IMR-90 (cell line): ENCODE measurements at regions not wholly inside any gene's neighbourhood (a gene's known extent, or its start where the extent isn't known, plus 50 kb on each side); places are given as distances from the start of the nearest gene placed in this dataset.

Experiments used
- ATAC-seq: fragments of 200-7000 bp; cut with Tn5 transposase; 2 replicates; pipeline ENCODE4 v1.9.1; 2020; ENCODE audit warnings: low read depth, mild to moderate bottlenecking, moderate library complexity
- BruUV-seq: library from RNA; stranded (reverse); fragments of 400-500 nt; replicated peaks from 2 replicates; lab custom pipeline; 2021; lab: Mats Ljungman, UMichigan
- CTCF ChIA-PET: fragments of 300-600 bp; formaldehyde crosslinking; extraction: SDS; loops from one replicate; lab custom pipeline; 2021; ENCODE audit warnings: antibody characterized with exemption; lab: Yijun Ruan, JAX
- POLR2A ChIA-PET: fragments of 300-600 bp; sonication (Branson Sonifier 250); formaldehyde crosslinking; loops from one replicate; lab custom pipeline; 2022; ENCODE audit warnings: antibody characterized with exemption; ENCODE audit not compliant: unreplicated experiment; lab: Charles Lee
- DNase-seq: peaks from one replicate; pipeline ENCODE4 v3.0.0; 2013
- H2AFZ ChIP-seq: replicated peaks from 2 replicates; pipeline ENCODE3; 2013; ENCODE audit warnings: low read length, mild to moderate bottlenecking; ENCODE audit not compliant: poor library complexity
- H2AK5ac ChIP-seq: 2 replicates; pipeline ENCODE4 v1.6.1; 2013; ENCODE audit warnings: low read depth, low read length, inconsistent platforms
- H2AK9ac ChIP-seq: replicated peaks from 2 replicates; pipeline ENCODE3; 2013; ENCODE audit warnings: mild to moderate bottlenecking, low read depth, low read length, moderate library complexity; ENCODE audit not compliant: poor library complexity
- H2BK120ac ChIP-seq: 2 replicates; pipeline ENCODE4 v1.6.1; 2013; ENCODE audit warnings: low read depth, low read length, inconsistent platforms
- H2BK15ac ChIP-seq: 3 replicates; pipeline ENCODE4 v1.6.1; 2013; ENCODE audit warnings: low read depth, low read length, inconsistent platforms
- H2BK20ac ChIP-seq: 2 replicates; pipeline ENCODE4 v1.6.1; 2013; ENCODE audit warnings: low read depth, mild to moderate bottlenecking, inconsistent platforms, low read length, moderate library complexity
- H2BK5ac ChIP-seq: 2 replicates; pipeline ENCODE4 v1.6.1; 2013; ENCODE audit warnings: mild to moderate bottlenecking, low read depth, low read length, inconsistent platforms; ENCODE audit not compliant: poor library complexity, severe bottlenecking
- H3K14ac ChIP-seq: replicated peaks from 2 replicates; pipeline ENCODE4 v1.6.1; 2013; ENCODE audit warnings: low read depth, low read length, inconsistent platforms
- H3K18ac ChIP-seq: 2 replicates; pipeline ENCODE4 v1.6.1; 2013; ENCODE audit warnings: low read depth, low read length, control low read depth
- H3K23ac ChIP-seq: 2 replicates; pipeline ENCODE4 v1.6.1; 2013; ENCODE audit warnings: low read depth, low read length, inconsistent platforms
- H3K27ac ChIP-seq: 2 replicates; pipeline ENCODE4 v1.5.1; 2013; ENCODE audit warnings: mild to moderate bottlenecking, control low read depth, low read length; ENCODE audit not compliant: insufficient read depth
- H3K27me3 ChIP-seq: 2 replicates; pipeline ENCODE4 v1.6.1; 2013; ENCODE audit warnings: low read length; ENCODE audit not compliant: control insufficient read depth, insufficient read depth
- H3K36me3 ChIP-seq: 2 replicates; pipeline ENCODE4 v1.6.1; 2013; ENCODE audit warnings: low read length, mixed read lengths; ENCODE audit not compliant: control insufficient read depth, insufficient read depth
- H3K4ac ChIP-seq: 2 replicates; pipeline ENCODE4 v1.6.1; 2013; ENCODE audit warnings: low read depth, low read length, inconsistent platforms
- H3K4me1 ChIP-seq: 2 replicates; pipeline ENCODE4 v1.6.1; 2013; ENCODE audit warnings: low read length, mixed read lengths; ENCODE audit not compliant: control insufficient read depth, insufficient read depth
- H3K4me2 ChIP-seq: 2 replicates; pipeline ENCODE4 v1.6.1; 2013; ENCODE audit warnings: low read depth, mild to moderate bottlenecking, control low read depth, low read length, moderate library complexity
- H3K4me3 ChIP-seq: 2 replicates; pipeline ENCODE4 v1.5.1; 2013; ENCODE audit warnings: low read depth, mild to moderate bottlenecking, control low read depth, low read length, moderate library complexity; ENCODE audit not compliant: insufficient read depth
- H3K56ac ChIP-seq: 2 replicates; pipeline ENCODE4 v1.6.1; 2013; ENCODE audit warnings: low read length, inconsistent platforms; ENCODE audit not compliant: insufficient read depth; ENCODE audit errors: extremely low read depth
- H3K79me1 ChIP-seq, 2 experiments: 2 replicates each; pipeline ENCODE4 v1.6.1; 2013; ENCODE audit warnings: low read length in 2 of 2, inconsistent platforms in 1 of 2, low read depth in 1 of 2
- H3K9ac ChIP-seq: 2 replicates; pipeline ENCODE4 v1.6.1; 2013; ENCODE audit warnings: low read depth, low read length, control low read depth
- H3K9me1 ChIP-seq: 2 replicates; pipeline ENCODE4 v1.6.1; 2013; ENCODE audit warnings: low read length, inconsistent platforms; ENCODE audit not compliant: insufficient read depth
- H3K9me3 ChIP-seq: 2 replicates; pipeline ENCODE4 v1.6.1; 2013; ENCODE audit warnings: low read length; ENCODE audit not compliant: control insufficient read depth, insufficient read depth
- H4K20me1 ChIP-seq: 2 replicates; pipeline ENCODE4 v1.6.1; 2013; ENCODE audit warnings: low read length, inconsistent platforms; ENCODE audit not compliant: insufficient read depth
- H4K5ac ChIP-seq: 2 replicates; pipeline ENCODE4 v1.6.1; 2013; ENCODE audit warnings: mild to moderate bottlenecking, low read depth, low read length, control low read depth
- H4K8ac ChIP-seq, 2 experiments: 2 replicates each; pipeline ENCODE4 v1.6.1; 2013; ENCODE audit warnings: low read depth in 2 of 2, low read length in 2 of 2, control low read depth in 1 of 2, inconsistent platforms in 1 of 2
- H4K91ac ChIP-seq: 2 replicates; pipeline ENCODE4 v1.6.1; 2013; ENCODE audit warnings: low read depth, low read length, inconsistent platforms; ENCODE audit not compliant: insufficient read depth
- BHLHE40 ChIP-seq: fragments of 150-350 bp; IDR thresholded peaks from 2 replicates; pipeline ENCODE4 v1.6.1; 2016; ENCODE audit warnings: mild to moderate bottlenecking, low read depth, low read length
- FOS ChIP-seq: fragments of 150-350 bp; IDR thresholded peaks from 2 replicates; pipeline ENCODE4 v1.6.1; 2016; ENCODE audit warnings: low read depth, low read length
- MAFK ChIP-seq: IDR thresholded peaks from 2 replicates; pipeline ENCODE4 v1.6.1; 2012; ENCODE audit warnings: low read depth, low read length, improper control_type of control experiment
- MAZ ChIP-seq: IDR thresholded peaks from 2 replicates; pipeline ENCODE4 v1.6.1; 2012; ENCODE audit warnings: low read depth, mild to moderate bottlenecking, low read length, improper control_type of control experiment, moderate library complexity, borderline replicate concordance
- MXI1 ChIP-seq: IDR thresholded peaks from 2 replicates; pipeline ENCODE4 v1.6.1; 2012; ENCODE audit warnings: low read depth, mild to moderate bottlenecking, low read length, moderate library complexity, borderline replicate concordance
- NFE2L2 ChIP-seq: fragments of 150-350 bp; IDR thresholded peaks from 2 replicates; pipeline ENCODE4 v1.6.1; 2016; ENCODE audit warnings: low read depth, mild to moderate bottlenecking, low read length
- POLR2A ChIP-seq: IDR thresholded peaks from 2 replicates; pipeline ENCODE4 v1.6.1; 2012; ENCODE audit warnings: mild to moderate bottlenecking, low read depth, low read length
- RAD21 ChIP-seq: IDR thresholded peaks from 2 replicates; pipeline ENCODE4 v1.6.1; 2012; ENCODE audit warnings: low read length, improper control_type of control experiment
- RCOR1 ChIP-seq: IDR thresholded peaks from 2 replicates; pipeline ENCODE4 v1.6.1; 2012; ENCODE audit warnings: mild to moderate bottlenecking, low read length, improper control_type of control experiment; ENCODE audit not compliant: insufficient replicate concordance
- USF2 ChIP-seq: fragments of 150-350 bp; IDR thresholded peaks from 2 replicates; pipeline ENCODE4 v1.6.1; 2017; ENCODE audit warnings: mild to moderate bottlenecking, antibody characterized with exemption, low read length, low read depth
- WGBS, 2 experiments: methylation state at CpG; one replicate each; pipeline versions ENCODE4 v1.1.5 to v1.1.7; 2013; ENCODE audit warnings: missing lambda C conversion rate in 2 of 2; ENCODE audit not compliant: insufficient read length in 1 of 2; ENCODE audit errors: extremely low coverage in 2 of 2; 5-methylcytosine and 5-hydroxymethylcytosine counted together
- dilution Hi-C: fragments of 300-500 bp; cut with HindIII; formaldehyde crosslinking; loops from one replicate; pipeline ENCODE4 v1.14.3; 2018; ENCODE audit warnings: low sequenced_read_pairs; ENCODE audit not compliant: unreplicated experiment
- in situ Hi-C: fragments of 300-500 bp; cut with MboI; formaldehyde crosslinking; loops from 3 replicates; pipeline ENCODE4 v1.14.3; 2019; ENCODE audit warnings: low sequenced_read_pairs, inconsistent platforms, mixed read lengths
- intact Hi-C: fragments of 100-400 bp; cut with micrococcal nuclease; formaldehyde crosslinking; loops from 2 replicates; pipeline ENCODE4 v1.10.0; 2022

- no peak overlapping the region for H3K56ac ChIP-seq
- H3K18ac ChIP-seq = no peak overlapping the region
- H3K27me3 ChIP-seq = no peaks in the 10 kb centered on the region
- ChIA-PET POLR2A (no interaction called here), CTCF (no interaction called here)
- no peaks in the 10 kb centered on the region for H3K36me3 ChIP-seq
- no peak overlapping the region for H2AK9ac ChIP-seq
- no peaks in the 10 kb centered on the region for H3K9me3 ChIP-seq
- H2AFZ ChIP-seq = no peak overlapping the region
- H4K5ac ChIP-seq = no peak overlapping the region
- DNase-seq (no peak), ATAC-seq (no peak)
- H4K20me1 ChIP-seq = no peaks in the 10 kb centered on the region
- no peak overlapping the region for H3K4me3 ChIP-seq
- H3K23ac ChIP-seq = no peak overlapping the region
- no peak overlapping the region for H3K27ac ChIP-seq
- H2BK5ac ChIP-seq = no peak overlapping the region
- no peak overlapping the region for H3K4me2 ChIP-seq
- dilution Hi-C loops = no loop called here
- H4K91ac ChIP-seq = no peak overlapping the region
- in situ Hi-C loops = no loop called here
- intact Hi-C loops = no loop called here
- H3K4ac ChIP-seq = peak overlapping the region; percentile 43; the same call in 1 of the 2 replicates
- H4K8ac ChIP-seq = no peak overlapping the region
- H3K14ac ChIP-seq = peak overlapping the region; percentile 52; the same call in 1 of the 2 replicates
- 0 out of 2 replicates have a peak, but pooled peaks cover 3% of the 10 kb centered on the region for H3K9me1 ChIP-seq
- H2AK5ac ChIP-seq = peak overlapping the region; percentile 23; the same call in 1 of the 2 replicates
- no peak overlapping the region for H3K9ac ChIP-seq
- TF ChIP-seq USF2 (no peak), MAZ (no peak), RCOR1 (no peak), MXI1 (no peak), RAD21 (no peak), BHLHE40 (no peak), POLR2A (no peak), MAFK (no peak), NFE2L2 (no peak), FOS (no peak)
- H3K4me1 ChIP-seq = peaks cover 11% of the 10 kb centered on the region
- BruUV-seq = no TSS peak
- H2BK120ac ChIP-seq = no peak overlapping the region
- H3K79me1 ChIP-seq = peaks cover 0 to 3% of the 10 kb centered on the region in 2 experiments; a peak in 3 of 4 replicates
- no CpG with 5 or more reads among the region's 2 CpGs for WGBS, 2 experiments
- no peak overlapping the region for H2BK20ac ChIP-seq
- peak overlapping the region; percentile 49; the same call in 1 of the 3 replicates for H2BK15ac ChIP-seq
Observed at GRCh38 chr11:28470180-28470579, 362.0 kb downstream of the METTL15 start.
